NCI-H1930 (cell line): ENCODE measurements at regions not wholly inside any gene's neighbourhood (a gene's known extent, or its start where the extent isn't known, plus 50 kb on each side); places are given as distances from the start of the nearest gene placed in this dataset.

ENCODE experiments used
- DNase-seq, 2 experiments: peaks; one replicate each; lab custom pipeline; 2025; lab: John Stamatoyannopoulos, UW

DNA sequence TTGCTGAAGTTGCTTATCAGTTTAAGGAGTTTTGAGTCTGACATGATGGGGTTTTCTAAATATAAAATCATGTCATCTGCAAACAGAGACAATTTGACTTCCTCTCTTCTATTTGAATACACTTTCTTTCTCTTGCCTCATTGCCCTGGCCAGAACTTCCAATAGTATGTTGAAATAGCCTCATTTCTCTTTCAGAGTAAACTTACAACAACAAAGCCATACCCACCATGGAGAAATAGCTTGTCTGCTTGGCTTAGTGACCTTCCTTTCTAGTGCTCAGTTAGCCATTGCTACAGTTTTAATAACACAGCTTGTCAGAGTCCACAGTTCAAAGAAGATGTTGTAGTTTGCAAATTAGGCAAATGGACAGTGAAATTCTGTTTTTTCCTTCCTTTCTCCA, 228.0 kb downstream of the ETAA1 start:
- DNase-seq, result no peak

DNA sequence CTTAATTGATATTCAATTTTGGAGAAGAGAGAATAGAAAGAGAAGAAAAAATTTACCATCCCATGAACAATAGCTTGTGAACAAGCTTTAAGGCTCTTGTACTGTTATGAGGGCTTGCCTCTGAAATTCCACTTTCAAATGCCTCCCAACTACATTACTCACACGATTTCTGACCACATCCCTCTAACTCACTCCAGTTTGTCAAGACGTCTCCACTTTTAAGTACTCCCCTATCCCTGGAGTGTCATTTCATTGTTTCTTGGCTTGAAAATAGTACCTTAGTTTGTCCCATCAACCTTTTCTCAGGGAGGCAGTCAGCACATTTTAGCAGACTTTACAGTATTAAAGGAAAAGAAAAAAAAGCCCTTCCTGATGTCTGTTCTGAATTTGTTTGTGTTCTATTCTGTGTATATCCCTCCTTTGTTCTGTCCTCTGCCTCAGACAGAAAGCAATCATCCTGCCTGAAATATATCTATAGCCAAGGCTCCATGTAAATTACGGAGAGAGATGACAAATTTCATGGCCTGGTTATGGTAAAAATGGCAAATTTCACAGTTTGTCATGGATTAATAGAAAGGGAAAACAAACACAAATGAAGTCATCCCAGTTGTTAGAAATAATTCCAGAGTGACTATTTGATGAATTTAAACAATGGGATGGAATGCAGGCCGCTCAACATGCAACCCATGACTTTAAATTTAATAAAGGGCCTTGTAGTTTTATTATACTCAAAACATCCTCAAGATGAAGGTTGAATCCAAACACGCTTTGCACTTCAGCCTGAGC, 228.8 kb downstream of the ETAA1 start:
- DNase-seq, result no peak

- DNase-seq, result no peak
These were observed 229.5 kb downstream of the ETAA1 start for GRCh38 chr2:67626656-67627055.

GRCh38 chr2:67627456-67628207, 230.5 kb downstream of the ETAA1 start:
- no peak for DNase-seq

- no peak for DNase-seq
These were observed 231.8 kb downstream of the ETAA1 start for GRCh38 chr2:67628892-67629291.

DNA sequence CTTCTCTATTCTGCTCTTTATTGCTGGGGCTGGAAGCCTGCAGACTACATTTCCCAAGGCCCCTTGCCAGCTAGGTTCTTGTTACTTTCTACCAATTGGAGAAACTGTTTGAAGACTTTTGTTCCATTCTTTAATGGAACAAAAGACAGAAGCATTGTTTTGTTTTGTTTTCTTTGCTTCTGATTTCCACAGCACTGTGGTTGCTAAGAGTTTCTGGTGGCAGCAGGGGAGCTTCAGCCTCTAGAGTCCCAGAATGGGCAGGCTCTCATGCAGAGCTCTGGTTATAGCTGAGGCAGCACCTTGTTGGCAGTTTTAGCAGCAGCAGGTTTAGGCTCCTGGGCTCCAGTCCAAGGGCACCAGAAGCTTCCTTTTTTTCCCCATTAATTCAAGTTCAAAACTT, 234.3 kb downstream of the ETAA1 start:
- no peak for DNase-seq

DNA sequence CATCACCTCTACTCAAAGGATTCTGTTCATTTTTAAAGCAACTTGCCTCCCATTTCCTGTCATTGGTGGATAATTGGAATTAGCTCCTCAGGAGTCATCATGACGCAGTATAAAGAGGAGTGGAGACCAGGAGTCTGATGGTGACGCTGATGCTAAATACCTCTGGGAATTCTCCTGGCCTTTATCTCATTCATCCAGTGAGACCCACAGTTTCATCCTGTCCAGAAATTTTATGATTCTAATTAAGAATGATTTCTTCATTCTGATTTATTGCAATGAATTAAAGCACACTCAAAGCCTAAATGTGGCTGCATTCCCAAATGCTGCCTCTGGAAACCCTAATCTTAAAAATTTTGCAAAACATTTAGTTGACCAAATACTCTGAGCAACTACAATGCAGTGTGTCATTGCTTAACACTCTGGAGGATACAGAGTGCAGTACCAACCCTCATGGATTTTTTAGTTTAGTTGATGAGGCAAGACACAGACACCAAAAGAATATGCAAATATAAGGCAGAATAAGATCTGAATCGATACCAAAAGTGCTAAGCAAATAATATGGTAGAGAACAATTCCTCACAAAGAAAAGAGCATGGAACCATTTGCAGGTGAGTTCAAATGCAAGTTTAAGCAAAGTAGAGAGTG, 236.2 kb downstream of the ETAA1 start:
- DNase-seq, result no peak

- DNase-seq, result no peak
These were observed 241.0 kb downstream of the ETAA1 start for GRCh38 chr2:67638146-67638545.

DNA sequence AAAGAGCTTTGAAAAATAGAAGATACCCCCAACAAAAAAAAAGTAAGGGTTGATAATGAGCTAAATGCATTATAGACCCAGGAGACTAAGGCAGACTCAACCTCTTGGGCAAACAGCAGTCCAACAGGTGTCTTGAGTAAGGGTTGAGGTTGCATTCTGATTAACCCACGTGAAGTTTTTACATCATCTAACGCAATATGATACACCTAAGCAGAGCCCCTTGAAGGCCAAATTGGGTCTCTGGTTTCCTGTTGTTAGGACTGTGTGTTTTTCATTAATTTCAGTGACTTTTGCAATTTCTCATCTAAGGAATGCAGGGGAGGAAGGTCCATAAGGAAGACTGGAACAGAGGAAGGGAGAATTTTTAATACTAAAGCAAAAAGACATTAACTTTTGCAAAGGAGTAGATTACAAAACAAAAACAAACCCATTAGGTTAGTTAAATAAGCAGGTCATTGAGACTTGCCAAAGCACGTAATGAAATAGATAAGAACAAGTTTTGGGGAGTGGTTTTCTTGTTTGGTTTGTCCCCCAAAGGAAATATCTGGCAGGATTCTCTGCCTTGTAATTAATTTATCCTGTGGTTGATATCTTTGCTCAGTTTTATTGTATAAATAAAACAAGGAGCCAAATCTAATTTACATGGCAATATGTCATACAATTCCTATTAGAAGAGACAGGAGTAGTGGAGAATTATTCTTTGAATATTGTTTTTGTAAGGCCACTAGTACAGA, 244.3 kb downstream of the ETAA1 start:
- DNase-seq, result no peak

- no peak for DNase-seq
These were observed 244.9 kb downstream of the ETAA1 start for GRCh38 chr2:67642046-67642382.

GRCh38 chr2:67642961-67643360, 245.8 kb downstream of the ETAA1 start:
- DNase-seq, result no peak

GRCh38 chr2:67645280-67646138, 248.4 kb downstream of the ETAA1 start:
- no peak for DNase-seq

DNA sequence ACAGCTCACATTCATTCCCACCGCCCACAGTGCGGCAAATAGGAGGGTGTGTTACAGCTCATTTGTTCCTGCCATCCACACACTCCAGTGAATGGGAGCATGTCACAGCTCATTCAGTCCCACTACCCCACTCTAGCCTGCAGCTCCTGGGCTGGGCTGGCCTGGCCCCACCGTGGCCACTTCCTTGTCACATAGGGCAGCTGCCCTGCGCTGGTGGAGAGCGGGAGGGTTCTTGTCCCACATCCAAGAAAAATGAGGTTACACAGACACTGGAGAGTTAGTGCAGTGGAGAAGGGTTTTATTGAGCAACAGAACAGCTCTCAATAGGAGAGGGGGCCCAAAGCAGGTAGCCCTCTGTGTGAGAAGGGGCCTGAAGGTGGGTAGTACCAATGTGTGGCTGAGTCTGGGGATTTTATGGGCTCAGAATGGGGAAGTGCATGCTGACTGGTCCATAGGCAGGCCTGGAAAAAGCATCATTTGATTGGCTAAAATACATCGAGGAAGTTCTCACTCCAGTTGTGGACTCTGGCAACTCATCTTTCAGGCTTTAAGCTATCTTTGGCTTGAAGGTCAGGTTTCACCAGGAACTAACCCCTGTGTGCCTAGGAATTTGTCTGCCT, 249.7 kb downstream of the ETAA1 start:
- no peak for DNase-seq

DNA sequence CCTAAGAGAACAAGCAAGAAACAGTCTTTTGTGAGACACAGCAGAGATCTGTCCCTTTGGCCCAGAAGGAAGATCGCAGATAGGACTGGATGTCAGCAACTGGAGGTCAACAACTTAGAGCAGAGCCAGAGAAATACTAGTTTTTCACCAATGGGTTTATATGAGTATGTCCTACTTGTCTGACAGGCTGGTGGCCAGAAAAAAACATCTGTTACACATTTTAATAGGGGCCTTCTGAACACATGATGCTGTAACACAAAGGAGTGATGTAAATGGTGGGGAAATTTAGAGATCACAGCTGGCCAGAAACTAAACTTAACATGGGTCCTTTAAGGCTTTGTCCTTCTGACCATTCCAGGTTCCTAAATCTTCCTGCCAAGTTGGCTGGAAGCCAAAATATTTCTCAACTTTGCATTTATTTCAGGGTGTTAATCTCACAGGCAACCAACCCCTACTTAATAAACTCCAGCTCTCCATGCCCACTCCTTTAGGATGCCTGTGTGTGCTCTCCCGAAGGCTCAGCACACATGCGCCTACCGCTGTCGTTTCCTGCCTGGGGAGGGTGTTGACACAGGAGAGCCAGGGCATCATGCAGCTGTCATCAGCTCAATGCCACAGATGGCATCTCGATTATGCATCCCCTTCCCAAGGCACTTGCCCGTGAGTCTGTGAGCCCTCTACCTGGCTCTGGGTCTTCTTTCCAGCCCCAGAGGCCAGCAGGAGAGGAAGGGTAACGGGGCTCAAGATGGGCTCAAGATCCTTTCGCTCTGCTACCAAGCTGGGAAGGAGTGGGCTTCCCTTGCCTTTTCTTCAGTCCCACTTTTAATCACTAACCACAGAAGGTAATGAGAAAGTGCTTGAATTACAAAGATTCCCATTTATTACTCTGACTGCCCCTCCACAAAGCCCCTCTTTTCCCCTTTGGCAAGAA, 252.5 kb downstream of the ETAA1 start:
- no peak for DNase-seq

GRCh38 chr2:67650291-67651133, 253.4 kb downstream of the ETAA1 start:
- DNase-seq, result no peak

DNA sequence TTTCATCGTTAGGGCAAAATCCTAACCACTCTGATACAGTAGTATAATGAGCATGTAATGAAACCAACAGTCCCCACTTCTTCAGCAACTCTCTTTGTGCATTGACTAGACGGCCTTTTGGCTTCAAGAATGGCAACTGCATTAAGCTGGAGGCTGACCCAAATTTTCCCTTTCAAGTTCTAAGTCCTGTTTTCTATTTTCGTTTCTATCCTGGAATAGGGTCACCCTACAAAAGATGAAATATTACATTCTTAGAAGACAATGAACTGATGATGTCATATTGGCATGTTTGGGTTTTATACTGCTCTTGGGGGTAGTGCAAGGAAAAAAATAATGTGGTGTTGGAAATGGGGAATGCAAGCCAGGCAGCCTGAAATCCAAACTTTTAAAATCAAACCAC, 254.4 kb downstream of the ETAA1 start:
- DNase-seq, result no peak

- DNase-seq, result no peak
These were observed 255.5 kb downstream of the ETAA1 start for GRCh38 chr2:67652679-67653078.

- no peak for DNase-seq
These were observed 259.7 kb downstream of the ETAA1 start for GRCh38 chr2:67656875-67657274.

- DNase-seq, result no peak
These were observed 261.7 kb downstream of the ETAA1 start for GRCh38 chr2:67658820-67659219.
